ENCODE measurements at regions not wholly inside any gene's neighbourhood (a gene's known extent, or its start where the extent isn't known, plus 50 kb on each side); places are given as distances from the start of the nearest gene placed in this dataset.

GRCh38 chr15:81500081-81500480, 126.1 kb upstream of the TMC3 start:
- no peak for DNase-seq
- no peaks in the 10 kb centered on the region for H3K36me3 ChIP-seq
- no peak overlapping the region for H3K27ac ChIP-seq
- 77 to 79% (median 78%) methylated on average over 4 of the region's 4 CpGs for WGBS, 3 donors
- no peak overlapping the region for H3K4me3 ChIP-seq
- H3K27me3 ChIP-seq = no peaks in the 10 kb centered on the region
- TF ChIP-seq, protein P1, sequence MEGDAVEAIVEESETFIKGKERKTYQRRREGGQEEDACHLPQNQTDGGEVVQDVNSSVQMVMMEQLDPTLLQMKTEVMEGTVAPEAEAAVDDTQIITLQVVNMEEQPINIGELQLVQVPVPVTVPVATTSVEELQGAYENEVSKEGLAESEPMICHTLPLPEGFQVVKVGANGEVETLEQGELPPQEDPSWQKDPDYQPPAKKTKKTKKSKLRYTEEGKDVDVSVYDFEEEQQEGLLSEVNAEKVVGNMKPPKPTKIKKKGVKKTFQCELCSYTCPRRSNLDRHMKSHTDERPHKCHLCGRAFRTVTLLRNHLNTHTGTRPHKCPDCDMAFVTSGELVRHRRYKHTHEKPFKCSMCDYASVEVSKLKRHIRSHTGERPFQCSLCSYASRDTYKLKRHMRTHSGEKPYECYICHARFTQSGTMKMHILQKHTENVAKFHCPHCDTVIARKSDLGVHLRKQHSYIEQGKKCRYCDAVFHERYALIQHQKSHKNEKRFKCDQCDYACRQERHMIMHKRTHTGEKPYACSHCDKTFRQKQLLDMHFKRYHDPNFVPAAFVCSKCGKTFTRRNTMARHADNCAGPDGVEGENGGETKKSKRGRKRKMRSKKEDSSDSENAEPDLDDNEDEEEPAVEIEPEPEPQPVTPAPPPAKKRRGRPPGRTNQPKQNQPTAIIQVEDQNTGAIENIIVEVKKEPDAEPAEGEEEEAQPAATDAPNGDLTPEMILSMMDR (IDR thresholded peaks at IDR 0.05) = no peak
- TF ChIP-seq EP300 (IDR thresholded peaks at IDR 0.05) (no peak), POLR2A (IDR thresholded peaks at IDR 0.05) (no peak)
- intact Hi-C loops (cut with DNase I) = no loop called here
- no peaks in the 10 kb centered on the region for H3K4me1 ChIP-seq (ENCODE audit: insufficient read depth)
- no peaks in the 10 kb centered on the region for H3K9me3 ChIP-seq

- intact Hi-C loops (cut with DNase I) = no loop called here
- Histone ChIP-seq H3K27ac (no peak overlapping the region), H3K27me3 (no peaks in the 10 kb centered on the region), H3K9me3 (no peaks in the 10 kb centered on the region), H3K4me1 (ENCODE audit: insufficient read depth) (no peaks in the 10 kb centered on the region), H3K4me3 (no peak overlapping the region), H3K36me3 (no peaks in the 10 kb centered on the region)
- TF ChIP-seq EP300 (IDR thresholded peaks at IDR 0.05) = no peak
- TF ChIP-seq, protein P1 (IDR thresholded peaks at IDR 0.05) = no peak
- TF ChIP-seq POLR2A (IDR thresholded peaks at IDR 0.05) = no peak
- WGBS, 3 donors = 93 to 97% (median 96%) methylated on average over 6 of the region's 6 CpGs
- no peak for DNase-seq
Observed at GRCh38 chr15:81498294-81498693, 124.3 kb upstream of the TMC3 start.

- TF ChIP-seq POLR2A (IDR thresholded peaks at IDR 0.05) (no peak), EP300 (IDR thresholded peaks at IDR 0.05) (no peak)
- TF ChIP-seq, protein P1 (IDR thresholded peaks at IDR 0.05) = no peak
- 87 to 92% (median 89%) methylated on average over 6 of the region's 6 CpGs for WGBS, 3 donors
- H3K4me3 ChIP-seq = no peak overlapping the region
- H3K36me3 ChIP-seq = no peaks in the 10 kb centered on the region
- no peaks in the 10 kb centered on the region for H3K27me3 ChIP-seq
- no peaks in the 10 kb centered on the region for H3K9me3 ChIP-seq
- intact Hi-C loops (cut with DNase I) = no loop called here
- H3K27ac ChIP-seq = no peak overlapping the region
- no peaks in the 10 kb centered on the region for H3K4me1 ChIP-seq (ENCODE audit: insufficient read depth)
- DNase-seq = no peak
Observed at GRCh38 chr15:81497238-81497637, 123.2 kb upstream of the TMC3 start.

DNA sequence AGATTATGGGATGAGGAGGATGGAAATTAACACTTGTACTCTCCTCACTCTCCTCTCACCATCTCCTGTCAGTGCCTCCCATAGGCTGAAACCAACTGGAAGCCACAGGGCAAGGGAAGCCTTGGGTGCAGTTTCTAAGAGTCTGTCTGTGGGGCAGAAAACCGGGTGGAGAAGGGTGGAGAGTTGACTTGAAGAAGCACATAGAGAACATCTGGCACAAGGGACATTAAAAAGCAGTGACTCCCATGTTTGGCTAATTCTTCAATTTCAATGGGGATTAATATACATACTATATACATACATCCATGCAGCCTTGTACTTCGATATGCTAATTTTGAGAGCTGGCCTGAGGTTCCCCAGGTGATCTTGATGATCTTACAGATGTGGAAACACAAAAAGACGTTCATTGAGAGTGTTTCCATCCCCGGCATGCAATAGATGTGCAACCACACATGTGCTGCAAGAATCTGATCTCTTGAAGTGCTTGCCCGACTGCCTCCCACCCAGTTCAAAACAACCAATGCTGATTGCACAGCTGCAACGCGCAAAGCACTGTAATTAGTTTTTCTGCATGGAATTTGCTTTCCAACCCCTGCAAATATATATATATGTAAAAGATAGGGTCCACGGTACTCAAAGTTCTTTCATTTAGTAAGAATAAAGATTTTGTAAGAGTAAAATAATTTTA, 121.9 kb upstream of the TMC3 start:
- Histone ChIP-seq H3K4me1 (ENCODE audit: insufficient read depth) (no peaks in the 10 kb centered on the region), H3K36me3 (no peaks in the 10 kb centered on the region), H3K27me3 (no peaks in the 10 kb centered on the region), H3K4me3 (no peak overlapping the region), H3K27ac (no peak overlapping the region), H3K9me3 (no peaks in the 10 kb centered on the region)
- TF ChIP-seq POLR2A (IDR thresholded peaks at IDR 0.05) (no peak), EP300 (IDR thresholded peaks at IDR 0.05) (no peak)
- TF ChIP-seq, protein P1 (IDR thresholded peaks at IDR 0.05) = no peak
- no peak for DNase-seq
- 53 to 63% (median 56%) methylated on average over 8 of the region's 8 CpGs for WGBS, 3 donors
- intact Hi-C loops (cut with DNase I) = no loop called here
